HEK293 (cell line): ENCODE measurements at regions not wholly inside any gene's neighbourhood (a gene's known extent, or its start where the extent isn't known, plus 50 kb on each side); places are given as distances from the start of the nearest gene placed in this dataset.

Source experiments
- BCL6B ChIP-seq: fragments of 450-650 bp; formaldehyde crosslinking; IDR thresholded peaks from 2 replicates; pipeline ENCODE4 v1.5.1; 2017; ENCODE audit warnings: missing biosample characterization, missing genetic modification characterization
- HOXA7 ChIP-seq: sonication (generic); formaldehyde crosslinking; IDR thresholded peaks from 2 replicates; pipeline ENCODE4 v1.8.1; 2022; ENCODE audit warnings: missing genetic modification reagents, borderline replicate concordance
- PRDM2 ChIP-seq: fragments of 450-650 bp; formaldehyde crosslinking; IDR thresholded peaks from 2 replicates; pipeline ENCODE4 v1.5.1; 2016; ENCODE audit warnings: missing biosample characterization, missing genetic modification characterization, borderline replicate concordance
- SP2 ChIP-seq: fragments of 450-650 bp; formaldehyde crosslinking; IDR thresholded peaks from 2 replicates; pipeline ENCODE4 v1.5.1; 2016; ENCODE audit warnings: missing biosample characterization, missing genetic modification characterization
- SP3 ChIP-seq: fragments of 450-650 bp; formaldehyde crosslinking; IDR thresholded peaks from 2 replicates; pipeline ENCODE4 v1.5.1; 2016; ENCODE audit warnings: missing biosample characterization, missing genetic modification characterization
- WT1 ChIP-seq: fragments of 450-650 bp; formaldehyde crosslinking; IDR thresholded peaks from 2 replicates; pipeline ENCODE4 v1.5.1; 2016; ENCODE audit warnings: missing biosample characterization, missing genetic modification characterization
- ZBTB8A ChIP-seq: fragments of 450-650 bp; formaldehyde crosslinking; IDR thresholded peaks from 2 replicates; pipeline ENCODE4 v1.5.1; 2016; ENCODE audit warnings: missing biosample characterization, missing genetic modification characterization
- ZFP3 ChIP-seq: fragments of 450-650 bp; formaldehyde crosslinking; IDR thresholded peaks from 2 replicates; pipeline ENCODE4 v1.5.1; 2016; ENCODE audit warnings: low read depth, missing biosample characterization, missing genetic modification characterization
- ZNF18 ChIP-seq: fragments of 450-650 bp; formaldehyde crosslinking; IDR thresholded peaks from 2 replicates; pipeline ENCODE4 v1.5.1; 2016; ENCODE audit warnings: missing biosample characterization, missing genetic modification characterization
- ZNF184 ChIP-seq: fragments of 450-650 bp; IDR thresholded peaks from 2 replicates; pipeline ENCODE4 v1.5.1; 2018; ENCODE audit warnings: missing biosample characterization, mild to moderate bottlenecking, missing genetic modification characterization
- ZNF266 ChIP-seq: fragments of 450-650 bp; formaldehyde crosslinking; IDR thresholded peaks from 2 replicates; pipeline ENCODE4 v1.5.1; 2016; ENCODE audit warnings: missing biosample characterization, missing genetic modification characterization, low read depth
- ZNF37A ChIP-seq: fragments of 450-650 bp; IDR thresholded peaks from 2 replicates; pipeline ENCODE4 v1.5.1; 2018; ENCODE audit warnings: missing biosample characterization, missing genetic modification characterization
- ZNF423 ChIP-seq: fragments of 450-650 bp; formaldehyde crosslinking; IDR thresholded peaks from 2 replicates; pipeline ENCODE4 v1.5.1; 2016; ENCODE audit warnings: missing biosample characterization, missing genetic modification characterization
- ZNF449 ChIP-seq: fragments of 450-650 bp; formaldehyde crosslinking; IDR thresholded peaks from 2 replicates; pipeline ENCODE4 v1.5.1; 2017; ENCODE audit warnings: missing biosample characterization, mild to moderate bottlenecking, missing genetic modification characterization, moderate library complexity
- ZNF48 ChIP-seq: fragments of 450-650 bp; formaldehyde crosslinking; IDR thresholded peaks from 2 replicates; pipeline ENCODE4 v1.5.1; 2016; ENCODE audit warnings: missing biosample characterization, missing genetic modification characterization
- ZNF488 ChIP-seq: fragments of 450-650 bp; formaldehyde crosslinking; IDR thresholded peaks from 2 replicates; pipeline ENCODE4 v1.5.1; 2016; ENCODE audit warnings: missing biosample characterization, missing genetic modification characterization
- ZNF530 ChIP-seq: fragments of 450-650 bp; formaldehyde crosslinking; IDR thresholded peaks from 2 replicates; pipeline ENCODE4 v1.5.1; 2016; ENCODE audit warnings: low read depth, missing biosample characterization, missing genetic modification characterization
- ZNF548 ChIP-seq: fragments of 450-650 bp; formaldehyde crosslinking; IDR thresholded peaks from 2 replicates; pipeline ENCODE4 v1.5.1; 2016; ENCODE audit warnings: missing biosample characterization, missing genetic modification characterization
- ZNF600 ChIP-seq: fragments of 450-650 bp; formaldehyde crosslinking; IDR thresholded peaks from 2 replicates; pipeline ENCODE4 v1.5.1; 2016; ENCODE audit warnings: missing biosample characterization, missing genetic modification characterization
- ZNF624 ChIP-seq: fragments of 450-650 bp; formaldehyde crosslinking; IDR thresholded peaks from 2 replicates; pipeline ENCODE4 v1.5.1; 2017; ENCODE audit warnings: missing biosample characterization, missing genetic modification characterization
- ZNF639 ChIP-seq: fragments of 450-650 bp; formaldehyde crosslinking; IDR thresholded peaks from 2 replicates; pipeline ENCODE4 v1.5.1; 2016; ENCODE audit warnings: missing biosample characterization, missing genetic modification characterization
- ZNF658 ChIP-seq: fragments of 450-650 bp; formaldehyde crosslinking; IDR thresholded peaks from 2 replicates; pipeline ENCODE4; 2016; ENCODE audit warnings: missing biosample characterization, missing genetic modification characterization
- ZNF664 ChIP-seq: fragments of 450-650 bp; formaldehyde crosslinking; IDR thresholded peaks from 2 replicates; pipeline ENCODE4 v1.5.1; 2016; ENCODE audit warnings: missing biosample characterization, missing genetic modification characterization
- ZNF830 ChIP-seq: fragments of 450-650 bp; IDR thresholded peaks from 2 replicates; pipeline ENCODE4 v1.5.0; 2018; ENCODE audit warnings: missing biosample characterization, missing genetic modification characterization, low read depth, mild to moderate bottlenecking, moderate library complexity
- TF ChIP-seq, protein P1 (sequence below): fragments of 450-650 bp; formaldehyde crosslinking; IDR thresholded peaks from 2 replicates; pipeline ENCODE4; 2016; ENCODE audit warnings: missing biosample characterization, missing genetic modification characterization
- TF ChIP-seq, protein P2 (sequence below): fragments of 450-650 bp; formaldehyde crosslinking; IDR thresholded peaks from 2 replicates; pipeline ENCODE4 v1.5.1; 2016; ENCODE audit warnings: missing biosample characterization, missing genetic modification characterization

GRCh38 chr1:90831910-90832309 is 114.8 kb upstream of the BARHL2 start (continued):
- TF ChIP-seq, protein P1, sequence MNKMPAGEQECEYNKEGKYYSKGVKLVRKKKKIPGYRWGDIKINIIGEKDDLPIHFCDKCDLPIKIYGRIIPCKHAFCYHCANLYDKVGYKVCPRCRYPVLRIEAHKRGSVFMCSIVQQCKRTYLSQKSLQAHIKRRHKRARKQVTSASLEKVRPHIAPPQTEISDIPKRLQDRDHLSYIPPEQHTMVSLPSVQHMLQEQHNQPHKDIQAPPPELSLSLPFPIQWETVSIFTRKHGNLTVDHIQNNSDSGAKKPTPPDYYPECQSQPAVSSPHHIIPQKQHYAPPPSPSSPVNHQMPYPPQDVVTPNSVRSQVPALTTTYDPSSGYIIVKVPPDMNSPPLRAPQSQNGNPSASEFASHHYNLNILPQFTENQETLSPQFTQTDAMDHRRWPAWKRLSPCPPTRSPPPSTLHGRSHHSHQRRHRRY (tag by site-specific recombination): no peak
- 0 out of 2 replicates have a peak, but pooled peaks have one; percentile 18 for TF ChIP-seq BCL6B (tag by site-specific recombination)
- no peak for TF ChIP-seq ZNF37A (tag by site-specific recombination)
- TF ChIP-seq ZNF664 (tag by site-specific recombination): no peak
- TF ChIP-seq ZNF830 (tag by site-specific recombination): no peak
- 0 out of 2 replicates have a peak, but pooled peaks have one; percentile 34 for TF ChIP-seq ZNF600
- no peak for TF ChIP-seq ZNF488 (tag by site-specific recombination)
- TF ChIP-seq WT1 (tag by site-specific recombination): peak; percentile 65
- no peak for TF ChIP-seq ZNF48 (tag by site-specific recombination)
- TF ChIP-seq ZFP3 (tag by site-specific recombination): no peak
- no peak for TF ChIP-seq ZNF266 (tag by site-specific recombination)
- TF ChIP-seq ZNF548 (tag by site-specific recombination): no peak
- no peak for TF ChIP-seq ZNF423 (tag by site-specific recombination)
- TF ChIP-seq ZNF184: no peak
- TF ChIP-seq ZNF658 (tag by site-specific recombination): no peak
- no peak for TF ChIP-seq PRDM2
- no peak for TF ChIP-seq ZNF18 (tag by site-specific recombination)
- no peak for TF ChIP-seq SP3 (tag by site-specific recombination)
- TF ChIP-seq, protein P2, sequence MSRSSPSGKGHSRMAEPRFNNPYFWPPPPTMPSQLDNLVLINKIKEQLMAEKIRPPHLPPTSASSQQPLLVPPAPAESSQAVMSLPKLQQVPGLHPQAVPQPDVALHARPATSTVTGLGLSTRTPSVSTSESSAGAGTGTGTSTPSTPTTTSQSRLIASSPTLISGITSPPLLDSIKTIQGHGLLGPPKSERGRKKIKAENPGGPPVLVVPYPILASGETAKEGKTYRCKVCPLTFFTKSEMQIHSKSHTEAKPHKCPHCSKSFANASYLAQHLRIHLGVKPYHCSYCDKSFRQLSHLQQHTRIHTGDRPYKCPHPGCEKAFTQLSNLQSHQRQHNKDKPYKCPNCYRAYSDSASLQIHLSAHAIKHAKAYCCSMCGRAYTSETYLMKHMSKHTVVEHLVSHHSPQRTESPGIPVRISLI: no peak
- TF ChIP-seq ZNF530 (tag by site-specific recombination): no peak
- no peak for TF ChIP-seq HOXA7
- no peak for TF ChIP-seq SP2
- no peak for TF ChIP-seq ZNF624 (tag by site-specific recombination)
- TF ChIP-seq ZNF449: no peak
- TF ChIP-seq ZBTB8A (tag by site-specific recombination): no peak
- peak; percentile 53; the same call in 1 of the 2 replicates for TF ChIP-seq ZNF639 (tag by site-specific recombination)
